ENCODE measurements at regions not wholly inside any gene's neighbourhood (a gene's known extent, or its start where the extent isn't known, plus 50 kb on each side); places are given as distances from the start of the nearest gene placed in this dataset.

DNA sequence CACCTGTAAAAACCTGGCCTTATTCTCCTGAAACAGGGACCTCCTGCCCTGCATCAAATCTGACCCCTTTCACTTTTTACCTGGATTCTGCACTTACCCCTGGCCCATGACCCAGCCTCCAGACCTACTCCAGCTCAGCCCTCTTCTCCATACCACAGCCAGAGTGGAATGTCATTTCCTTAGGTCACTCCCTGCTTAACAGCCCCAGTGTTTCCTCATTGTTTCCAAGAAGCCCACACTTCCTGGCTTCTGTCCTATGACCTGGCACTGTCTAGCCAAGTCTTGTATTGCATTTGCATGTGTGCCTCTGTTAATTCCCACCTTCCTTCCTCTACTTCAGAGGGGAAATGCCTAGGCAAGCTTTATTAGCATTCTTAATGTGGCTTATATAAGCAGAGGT, 51.4 kb upstream of the TRIB2 start:
- FAIRE-seq: no peak

DNA sequence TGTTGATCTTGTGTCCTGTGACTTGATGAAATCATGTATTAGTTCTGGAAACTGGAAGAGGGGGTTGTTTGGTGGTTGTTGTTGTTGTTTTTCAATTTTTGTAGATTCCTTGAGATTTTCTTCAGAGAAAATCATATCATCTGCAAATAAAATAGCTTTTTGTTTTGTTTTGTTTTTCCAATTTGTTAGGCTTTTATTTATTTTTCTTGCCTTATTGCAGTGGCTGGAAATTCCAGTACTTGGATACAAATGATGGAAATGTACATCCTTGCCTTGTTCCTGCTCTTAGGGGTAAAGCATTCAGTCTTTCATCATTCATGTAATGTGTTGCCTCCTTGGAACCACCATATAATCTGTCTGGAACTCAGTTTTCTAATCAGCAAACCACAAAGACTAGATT, 50.3 kb upstream of the TRIB2 start:
- FAIRE-seq: no peak
- DNase-seq (ENCODE audit: insufficient read length, low spot score): no peak

More for the DNA sequence above, 51.4 kb upstream of the TRIB2 start:
- DNase-seq (ENCODE audit: insufficient read length, low spot score): no peak
